ENCODE measurements at regions not wholly inside any gene's neighbourhood (a gene's known extent, or its start where the extent isn't known, plus 50 kb on each side); places are given as distances from the start of the nearest gene placed in this dataset.
"Not testable (repeated sequence)": the region's sequence is repeated elsewhere in the genome, so short reads cannot be mapped to it uniquely, and the experiment has no call there.

- DNase-seq = no peak
These were observed 197.1 kb downstream of the CTTN start for GRCh38 chr11:70595452-70595851.

GRCh38 chr11:70596091-70596490 lies 197.8 kb downstream of the CTTN start:
- DNase-seq = no peak

- DNase-seq = no peak
These were observed 198.8 kb downstream of the CTTN start for GRCh38 chr11:70597006-70597555.

- DNase-seq = no peak
These were observed 199.7 kb downstream of the CTTN start for GRCh38 chr11:70597751-70598625.

- not testable (repeated sequence) for DNase-seq
These were observed 202.6 kb downstream of the CTTN start for GRCh38 chr11:70600911-70601415.

- DNase-seq = no peak
These were observed 203.7 kb downstream of the CTTN start for GRCh38 chr11:70601861-70602538.

GRCh38 chr11:70603114-70603755 lies 204.9 kb downstream of the CTTN start:
- no peak for DNase-seq

GRCh38 chr11:70603756-70604211 lies 205.5 kb downstream of the CTTN start:
- no peak for DNase-seq

- DNase-seq = no peak
These were observed 205.9 kb downstream of the CTTN start for GRCh38 chr11:70604221-70604620.

GRCh38 chr11:70604630-70605467 lies 206.5 kb downstream of the CTTN start:
- DNase-seq = no peak

GRCh38 chr11:70605468-70605815 lies 207.1 kb downstream of the CTTN start:
- DNase-seq = no peak

GRCh38 chr11:70605846-70606245 lies 207.5 kb downstream of the CTTN start:
- DNase-seq = no peak

GRCh38 chr11:70606248-70606950 lies 208.1 kb downstream of the CTTN start:
- DNase-seq = no peak

- DNase-seq = no peak
These were observed 208.6 kb downstream of the CTTN start for GRCh38 chr11:70606951-70607330.

- DNase-seq = no peak
These were observed 209.2 kb downstream of the CTTN start for GRCh38 chr11:70607561-70607960.

- DNase-seq = no peak
These were observed 210.5 kb downstream of the CTTN start for GRCh38 chr11:70608568-70609470.

- DNase-seq = no peak
These were observed 212.5 kb downstream of the CTTN start for GRCh38 chr11:70610566-70611565.

GRCh38 chr11:70611821-70612220 lies 213.5 kb downstream of the CTTN start:
- DNase-seq = no peak

GRCh38 chr11:70612459-70613141 lies 214.3 kb downstream of the CTTN start:
- no peak for DNase-seq
